HCT116 (cell line): ENCODE measurements at regions not wholly inside any gene's neighbourhood (a gene's known extent, or its start where the extent isn't known, plus 50 kb on each side); places are given as distances from the start of the nearest gene placed in this dataset.

Experiments used
- ATAC-seq: fragments of 200-7000 bp; cut with Tn5 transposase; 2 replicates; pipeline ENCODE4 v1.9.1; 2020; ENCODE audit warnings: mild to moderate bottlenecking, moderate library complexity
- BruUV-seq: library from RNA; stranded (reverse); fragments of 400-500 nt; replicated peaks from 2 replicates; lab custom pipeline; 2021; lab: Mats Ljungman, UMichigan
- CTCF ChIA-PET: fragments of 300-600 bp; sonication (Branson Sonifier 250); formaldehyde crosslinking; loops from one replicate; lab custom pipeline; 2021; ENCODE audit warnings: antibody characterized with exemption; lab: Charles Lee
- POLR2A ChIA-PET: fragments of 300-600, 350-600 bp; sonication (Branson Sonifier 250); formaldehyde crosslinking; loops from one replicate; lab custom pipeline; 2021; ENCODE audit warnings: antibody characterized with exemption; lab: Charles Lee
- RAD21 ChIA-PET, 2 experiments: fragments of 300-600 bp; sonication (Branson Sonifier 250); formaldehyde crosslinking; loops; one replicate each; lab custom pipeline; 2023; ENCODE audit warnings: low total read pairs in 2 of 2; ENCODE audit not compliant: uncharacterized antibody in 2 of 2, unreplicated experiment in 2 of 2, low non-redundant PET in 1 of 2; lab: Charles Lee
- DNase-seq: peaks from one replicate; pipeline ENCODE4 v3.0.0-alpha.2; 2010; ENCODE audit warnings: low read depth, low spot score
- H2AFZ ChIP-seq: fragments of 200-600 bp; shearing (Covaris generic), sonication (generic); 2 replicates; pipeline ENCODE4 v1.6.1; 2017; ENCODE audit warnings: low read depth, mixed run types, mixed read lengths, antibody characterized with exemption, low read length; ENCODE audit not compliant: poor library complexity, severe bottlenecking
- H3K27ac ChIP-seq: 2 replicates; pipeline ENCODE4 v1.5.1; 2012; ENCODE audit warnings: low read depth, low read length
- H3K27me3 ChIP-seq: fragments of 200-600 bp; sonication (generic); 2 replicates; pipeline ENCODE4 v1.6.1; 2016; ENCODE audit warnings: mixed run types, low read length, mixed read lengths; ENCODE audit not compliant: insufficient read depth
- H3K36me3 ChIP-seq, 2 experiments: fragments of 200-500 bp in 1 of 2; fragments of 200-600 bp in 1 of 2; sonication (Bioruptor generic) in 1 of 2; sonication (generic) in 1 of 2; 2 replicates each; pipeline versions ENCODE4 v1.5.1 to v1.6.1; 2014 to 2016; ENCODE audit warnings: low read length in 2 of 2, inconsistent platforms in 1 of 2, mixed read lengths in 1 of 2, mixed run types in 1 of 2; ENCODE audit not compliant: insufficient read depth in 2 of 2, control insufficient read depth in 1 of 2
- H3K4me1 ChIP-seq, 2 experiments: fragments of 200-600 bp in 1 of 2; sonication (generic) in 1 of 2; 2 replicates each; pipeline versions ENCODE4 v1.5.1 to v1.6.1; 2012 to 2017; ENCODE audit warnings: low read length in 2 of 2, inconsistent platforms in 1 of 2, mild to moderate bottlenecking in 1 of 2, mixed read lengths in 1 of 2, mixed run types in 1 of 2, moderate library complexity in 1 of 2; ENCODE audit not compliant: insufficient read depth in 2 of 2, control insufficient read depth in 1 of 2
- H3K4me2 ChIP-seq: fragments of 200-600 bp; sonication (generic); 2 replicates; pipeline ENCODE4 v1.6.1; 2017; ENCODE audit warnings: mixed run types, low read length, mixed read lengths
- H3K4me3 ChIP-seq, 2 experiments: fragments of 200-600 bp in 1 of 2; sonication (generic) in 1 of 2; replicated peaks in 1 of 2; 2 replicates each; pipeline ENCODE4 v1.5.1; 2011 to 2016; ENCODE audit warnings: low read length in 2 of 2, control low read depth in 1 of 2, low read depth in 1 of 2, mild to moderate bottlenecking in 1 of 2, mixed read lengths in 1 of 2, mixed run types in 1 of 2
- H3K79me2 ChIP-seq: fragments of 200-600 bp; sonication (generic); 2 replicates; pipeline ENCODE4 v1.6.1; 2017; ENCODE audit warnings: mild to moderate bottlenecking, mixed run types, low read length, moderate library complexity, mixed read lengths; ENCODE audit not compliant: insufficient read depth
- H3K9ac ChIP-seq: fragments of 200-600 bp; sonication (generic); 2 replicates; pipeline ENCODE4 v1.6.1; 2016; ENCODE audit warnings: low read length, mixed read lengths
- H3K9me2 ChIP-seq: fragments of 200-600 bp; sonication (generic), shearing (Covaris generic); 2 replicates; pipeline ENCODE4 v1.6.1; 2017; ENCODE audit warnings: mixed run types, mild to moderate bottlenecking, moderate library complexity; ENCODE audit not compliant: insufficient read depth
- H3K9me3 ChIP-seq, 2 experiments: fragments of 200-500 bp in 1 of 2; fragments of 200-600 bp in 1 of 2; sonication (Bioruptor generic) in 1 of 2; sonication (generic) in 1 of 2; 2 replicates each; pipeline ENCODE4 v1.6.1; 2014 to 2017; ENCODE audit warnings: low read length in 2 of 2, mixed read lengths in 2 of 2, inconsistent platforms in 1 of 2, low read depth in 1 of 2, mild to moderate bottlenecking in 1 of 2, mixed run types in 1 of 2, moderate library complexity in 1 of 2; ENCODE audit not compliant: control insufficient read depth in 1 of 2, insufficient read depth in 1 of 2
- H4K20me1 ChIP-seq: fragments of 200-600 bp; sonication (generic), shearing (Covaris generic); 2 replicates; pipeline ENCODE4 v1.6.1; 2017; ENCODE audit warnings: mixed run types, mild to moderate bottlenecking, moderate library complexity; ENCODE audit not compliant: insufficient read depth
- CBX3 ChIP-seq: IDR thresholded peaks from 2 replicates; pipeline ENCODE4 v1.6.1; 2012; ENCODE audit warnings: low read depth
- CEBPB ChIP-seq: IDR thresholded peaks from 2 replicates; pipeline ENCODE4 v1.6.1; 2012; ENCODE audit warnings: low read depth
- EGR1 ChIP-seq: IDR thresholded peaks from 2 replicates; pipeline ENCODE4 v1.6.1; 2012; ENCODE audit warnings: low read depth
- EZH2phosphoT487 ChIP-seq: fragments of 200-600 bp; IDR thresholded peaks from 2 replicates; pipeline ENCODE4 v1.6.1; 2018; ENCODE audit warnings: antibody characterized with exemption, borderline replicate concordance
- MAX ChIP-seq: IDR thresholded peaks from 2 replicates; pipeline ENCODE4 v1.6.1; 2012
- REST ChIP-seq: IDR thresholded peaks from 2 replicates; pipeline ENCODE4 v1.6.1; 2012; ENCODE audit warnings: low read depth
- SIN3A ChIP-seq: IDR thresholded peaks from 2 replicates; pipeline ENCODE4 v1.6.1; 2012; ENCODE audit warnings: low read depth
- SRF ChIP-seq: IDR thresholded peaks from 2 replicates; pipeline ENCODE4 v1.6.1; 2012; ENCODE audit warnings: low read depth
- TCF7L2 ChIP-seq: IDR thresholded peaks from 2 replicates; pipeline ENCODE4 v1.7.0; 2011; ENCODE audit warnings: borderline replicate concordance, inconsistent platforms; ENCODE audit not compliant: insufficient read depth, insufficient read length; ENCODE audit errors: extremely low read depth
- ZNF274 ChIP-seq: fragments of 200-500 bp; sonication (Bioruptor generic); IDR thresholded peaks from 2 replicates; pipeline ENCODE4 v1.6.1; 2014; ENCODE audit warnings: mild to moderate bottlenecking, low read depth, low read length, inconsistent platforms
- intact Hi-C: fragments of 100-400 bp; cut with micrococcal nuclease; formaldehyde crosslinking; loops from 2 replicates; pipeline ENCODE4 v1.10.0; 2022
- TF ChIP-seq, protein P1 (sequence below): IDR thresholded peaks from 2 replicates; pipeline ENCODE4 v1.6.1; 2012
- TF ChIP-seq, protein P2 (sequence below): IDR thresholded peaks from 2 replicates; pipeline ENCODE4 v1.6.1; 2011; ENCODE audit warnings: mild to moderate bottlenecking, low read length, moderate library complexity; ENCODE audit not compliant: insufficient replicate concordance; ENCODE audit errors: extremely low read depth

DNA sequence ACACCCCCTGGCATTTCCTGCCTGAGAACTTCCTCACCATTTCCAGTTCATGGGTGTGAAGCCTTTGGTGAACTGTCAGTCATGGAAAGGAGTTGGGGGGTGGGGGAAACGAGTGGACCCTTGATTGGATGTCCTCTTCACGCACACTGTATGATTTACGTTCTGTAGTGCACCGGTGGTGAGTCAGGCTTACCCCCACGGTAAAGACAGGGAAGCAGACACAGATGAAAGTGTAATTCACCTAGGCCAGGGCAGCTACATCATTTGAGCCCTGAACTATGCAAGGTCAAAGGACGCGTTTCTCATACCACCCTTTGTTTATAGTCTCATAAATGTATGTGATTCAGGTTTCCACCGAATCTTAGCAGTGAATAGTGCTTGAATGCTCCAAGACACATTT is 628.3 kb upstream of the PFKP start:
- intact Hi-C loops, result no loop called here
- POLR2A ChIA-PET, result no interaction called here
- no peaks in the 10 kb centered on the region for H4K20me1 ChIP-seq
- H3K27me3 ChIP-seq, result no peaks in the 10 kb centered on the region
- no peak for TF ChIP-seq CBX3
- TF ChIP-seq SIN3A, result no peak
- TF ChIP-seq, protein P1, sequence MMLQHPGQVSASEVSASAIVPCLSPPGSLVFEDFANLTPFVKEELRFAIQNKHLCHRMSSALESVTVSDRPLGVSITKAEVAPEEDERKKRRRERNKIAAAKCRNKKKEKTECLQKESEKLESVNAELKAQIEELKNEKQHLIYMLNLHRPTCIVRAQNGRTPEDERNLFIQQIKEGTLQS, result no peak
- TF ChIP-seq MAX, result no peak
- TF ChIP-seq, protein P2, sequence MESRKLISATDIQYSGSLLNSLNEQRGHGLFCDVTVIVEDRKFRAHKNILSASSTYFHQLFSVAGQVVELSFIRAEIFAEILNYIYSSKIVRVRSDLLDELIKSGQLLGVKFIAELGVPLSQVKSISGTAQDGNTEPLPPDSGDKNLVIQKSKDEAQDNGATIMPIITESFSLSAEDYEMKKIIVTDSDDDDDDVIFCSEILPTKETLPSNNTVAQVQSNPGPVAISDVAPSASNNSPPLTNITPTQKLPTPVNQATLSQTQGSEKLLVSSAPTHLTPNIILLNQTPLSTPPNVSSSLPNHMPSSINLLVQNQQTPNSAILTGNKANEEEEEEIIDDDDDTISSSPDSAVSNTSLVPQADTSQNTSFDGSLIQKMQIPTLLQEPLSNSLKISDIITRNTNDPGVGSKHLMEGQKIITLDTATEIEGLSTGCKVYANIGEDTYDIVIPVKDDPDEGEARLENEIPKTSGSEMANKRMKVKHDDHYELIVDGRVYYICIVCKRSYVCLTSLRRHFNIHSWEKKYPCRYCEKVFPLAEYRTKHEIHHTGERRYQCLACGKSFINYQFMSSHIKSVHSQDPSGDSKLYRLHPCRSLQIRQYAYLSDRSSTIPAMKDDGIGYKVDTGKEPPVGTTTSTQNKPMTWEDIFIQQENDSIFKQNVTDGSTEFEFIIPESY, result no peak
- TF ChIP-seq ZNF274, result no peak
- TF ChIP-seq SRF, result no peak
- TF ChIP-seq TCF7L2, result no peak
- no peak for TF ChIP-seq EGR1
- TF ChIP-seq EZH2phosphoT487, result no peak
- no peak for TF ChIP-seq REST
- TF ChIP-seq CEBPB, result no peak
- no TSS peak for BruUV-seq
- H3K9me2 ChIP-seq, result no peaks in the 10 kb centered on the region
- H3K4me2 ChIP-seq, result no peak overlapping the region
- H3K4me3 ChIP-seq, result no peak overlapping the region
- no peak for ATAC-seq
- CTCF ChIA-PET, result no interaction called here
- no peak overlapping the region for H2AFZ ChIP-seq
- H3K27ac ChIP-seq, result no peak overlapping the region
- H3K79me2 ChIP-seq, result no peaks in the 10 kb centered on the region
- DNase-seq, result no peak
- H3K9me3 ChIP-seq, result peaks cover 9 to 27% of the 10 kb centered on the region in 2 experiments; a peak in 2 of 4 replicates
- no peaks in the 10 kb centered on the region for H3K4me1 ChIP-seq
- RAD21 ChIA-PET, result no interaction called here
- H3K9ac ChIP-seq, result no peak overlapping the region
- no peaks in the 10 kb centered on the region for H3K36me3 ChIP-seq
